KMS-11 (cell line): ENCODE measurements at regions not wholly inside any gene's neighbourhood (a gene's known extent, or its start where the extent isn't known, plus 50 kb on each side); places are given as distances from the start of the nearest gene placed in this dataset.

Source experiments
- H2AFZ ChIP-seq: fragments of 200-600 bp; sonication (generic); 2 replicates; pipeline ENCODE4 v1.6.1; 2016; ENCODE audit warnings: antibody characterized with exemption, mixed run types, low read depth
- H3K27ac ChIP-seq: fragments of 200-600 bp; sonication (generic); 2 replicates; pipeline ENCODE4 v1.6.1; 2016; ENCODE audit warnings: mild to moderate bottlenecking, mixed run types
- H3K27me3 ChIP-seq: fragments of 200-600 bp; sonication (generic); 2 replicates; pipeline ENCODE4 v1.6.1; 2017; ENCODE audit warnings: mild to moderate bottlenecking, low read depth, mixed run types, moderate library complexity; ENCODE audit not compliant: insufficient read depth
- H3K36me3 ChIP-seq: fragments of 200-600 bp; sonication (generic); 2 replicates; pipeline ENCODE4 v1.6.1; 2017; ENCODE audit warnings: mild to moderate bottlenecking, mixed run types; ENCODE audit not compliant: insufficient read depth
- H3K4me1 ChIP-seq: fragments of 200-600 bp; sonication (generic); 2 replicates; pipeline ENCODE4 v1.6.1; 2016; ENCODE audit warnings: mild to moderate bottlenecking, low read depth, mixed run types; ENCODE audit not compliant: poor library complexity, severe bottlenecking
- H3K4me2 ChIP-seq: fragments of 200-600 bp; sonication (generic); 2 replicates; pipeline ENCODE4 v1.7.0; 2016; ENCODE audit warnings: mild to moderate bottlenecking, mixed run types
- H3K4me3 ChIP-seq: fragments of 200-600 bp; sonication (generic); IDR thresholded peaks from 2 replicates; pipeline ENCODE4 v1.6.1; 2017; ENCODE audit warnings: low read depth, low read length, mixed read lengths; ENCODE audit not compliant: insufficient read depth
- H3K79me2 ChIP-seq: fragments of 200-600 bp; sonication (generic); 2 replicates; pipeline ENCODE4 v1.6.1; 2016; ENCODE audit warnings: low read depth, mixed run types; ENCODE audit not compliant: insufficient read depth
- H3K9ac ChIP-seq: fragments of 200-600 bp; sonication (generic); 2 replicates; pipeline ENCODE4 v1.6.1; 2016; ENCODE audit warnings: mild to moderate bottlenecking, mixed run types
- H4K20me1 ChIP-seq: fragments of 200-600 bp; sonication (generic); 2 replicates; pipeline ENCODE4 v1.6.1; 2016; ENCODE audit warnings: mild to moderate bottlenecking, mixed run types; ENCODE audit not compliant: insufficient read depth
- CTCF ChIP-seq: fragments of 200-600 bp; sonication (generic); conservative IDR thresholded peaks from 2 replicates; pipeline ENCODE4 v1.6.1; 2017; ENCODE audit warnings: low read depth, mild to moderate bottlenecking, antibody characterized with exemption, low read length, moderate library complexity, mixed read lengths

- Histone ChIP-seq H3K4me1 (peaks cover 81% of the 10 kb centered on the region), H3K4me2 (peak overlapping the region; percentile 83)
These were observed 160.9 kb upstream of the CCDC150 start for GRCh38 chr2:196478588-196478987.

GRCh38 chr2:196479350-196479749 lies 160.2 kb upstream of the CCDC150 start:
- H3K4me3 ChIP-seq = no peak overlapping the region
- peak overlapping the region; percentile 90 for H3K27ac ChIP-seq
- 0 out of 2 replicates have a peak overlapping the region, but pooled peaks have one; percentile 58 for H2AFZ ChIP-seq
- TF ChIP-seq CTCF = no peak
- H3K79me2 ChIP-seq = no peaks in the 10 kb centered on the region
- H3K9ac ChIP-seq = 0 out of 2 replicates have a peak overlapping the region, but pooled peaks have one; percentile 50
- H3K4me2 ChIP-seq = peak overlapping the region; percentile 83
- H3K4me1 ChIP-seq = peaks cover 89% of the 10 kb centered on the region
- H3K27me3 ChIP-seq = no peaks in the 10 kb centered on the region
- no peaks in the 10 kb centered on the region for H3K36me3 ChIP-seq
- H4K20me1 ChIP-seq = no peaks in the 10 kb centered on the region

More at GRCh38 chr2:196478588-196478987, 160.9 kb upstream of the CCDC150 start:
- Histone ChIP-seq H3K79me2 (no peaks in the 10 kb centered on the region), H3K9ac (no peak overlapping the region), H3K27ac (peak overlapping the region; percentile 90; the same call in 1 of the 2 replicates), H4K20me1 (no peaks in the 10 kb centered on the region), H2AFZ (no peak overlapping the region), H3K4me3 (no peak overlapping the region), H3K27me3 (no peaks in the 10 kb centered on the region), H3K36me3 (no peaks in the 10 kb centered on the region)
- TF ChIP-seq CTCF = no peak

- no peak for TF ChIP-seq CTCF
- Histone ChIP-seq H3K4me2 (peak overlapping the region; percentile 83), H4K20me1 (no peaks in the 10 kb centered on the region), H3K27me3 (no peaks in the 10 kb centered on the region), H3K27ac (peak overlapping the region; percentile 90), H3K4me3 (no peak overlapping the region), H3K4me1 (peaks cover 89% of the 10 kb centered on the region), H3K79me2 (no peaks in the 10 kb centered on the region), H2AFZ (peak overlapping the region; percentile 58; the same call in 1 of the 2 replicates), H3K36me3 (no peaks in the 10 kb centered on the region), H3K9ac (peak overlapping the region; percentile 50; the same call in 1 of the 2 replicates)
These were observed 158.7 kb upstream of the CCDC150 start for GRCh38 chr2:196480653-196481323.

- Histone ChIP-seq H4K20me1 (no peaks in the 10 kb centered on the region), H3K36me3 (no peaks in the 10 kb centered on the region), H3K79me2 (no peaks in the 10 kb centered on the region), H3K27ac (peak overlapping the region; percentile 90), H3K27me3 (no peaks in the 10 kb centered on the region), H3K9ac (peak overlapping the region; percentile 50; the same call in 1 of the 2 replicates), H2AFZ (no peak overlapping the region), H3K4me1 (peaks cover 84% of the 10 kb centered on the region), H3K4me2 (peak overlapping the region; percentile 83), H3K4me3 (no peak overlapping the region)
- no peak for TF ChIP-seq CTCF
These were observed 158.2 kb upstream of the CCDC150 start for GRCh38 chr2:196481324-196481697.
